ENCODE measurements at regions not wholly inside any gene's neighbourhood (a gene's known extent, or its start where the extent isn't known, plus 50 kb on each side); places are given as distances from the start of the nearest gene placed in this dataset.
A peak's percentile ranks its signal among the peaks of the same experiment; 100 is the strongest.

DNA sequence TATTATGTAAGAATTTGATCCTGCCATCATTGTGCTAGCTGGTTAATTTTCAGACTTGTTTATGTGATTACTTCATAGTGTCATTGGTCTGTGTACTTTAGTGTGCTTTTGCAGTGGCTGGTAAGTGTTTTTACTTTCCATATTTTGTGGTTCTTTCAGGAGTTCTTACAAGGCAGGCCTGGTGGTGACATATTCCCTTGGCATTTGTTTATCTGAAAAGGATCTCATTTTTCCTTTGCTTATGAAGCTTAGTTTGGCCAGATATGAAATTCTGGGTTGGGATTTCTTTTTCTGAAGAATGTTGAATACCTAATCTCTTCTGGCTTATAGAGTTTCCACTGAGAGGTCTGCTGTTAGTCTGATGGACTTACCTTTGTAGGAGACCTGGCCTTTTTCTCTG is 72.8 kb upstream of the MC4R start:
- POLR2A ChIA-PET, result no interaction called here
- TF ChIP-seq, protein P1, sequence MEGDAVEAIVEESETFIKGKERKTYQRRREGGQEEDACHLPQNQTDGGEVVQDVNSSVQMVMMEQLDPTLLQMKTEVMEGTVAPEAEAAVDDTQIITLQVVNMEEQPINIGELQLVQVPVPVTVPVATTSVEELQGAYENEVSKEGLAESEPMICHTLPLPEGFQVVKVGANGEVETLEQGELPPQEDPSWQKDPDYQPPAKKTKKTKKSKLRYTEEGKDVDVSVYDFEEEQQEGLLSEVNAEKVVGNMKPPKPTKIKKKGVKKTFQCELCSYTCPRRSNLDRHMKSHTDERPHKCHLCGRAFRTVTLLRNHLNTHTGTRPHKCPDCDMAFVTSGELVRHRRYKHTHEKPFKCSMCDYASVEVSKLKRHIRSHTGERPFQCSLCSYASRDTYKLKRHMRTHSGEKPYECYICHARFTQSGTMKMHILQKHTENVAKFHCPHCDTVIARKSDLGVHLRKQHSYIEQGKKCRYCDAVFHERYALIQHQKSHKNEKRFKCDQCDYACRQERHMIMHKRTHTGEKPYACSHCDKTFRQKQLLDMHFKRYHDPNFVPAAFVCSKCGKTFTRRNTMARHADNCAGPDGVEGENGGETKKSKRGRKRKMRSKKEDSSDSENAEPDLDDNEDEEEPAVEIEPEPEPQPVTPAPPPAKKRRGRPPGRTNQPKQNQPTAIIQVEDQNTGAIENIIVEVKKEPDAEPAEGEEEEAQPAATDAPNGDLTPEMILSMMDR (IDR thresholded peaks at IDR 0.05; ENCODE audit: insufficient read depth, low read length, missing control alignments), result no peak
- DNase-seq (ENCODE audit: low read depth, low spot score), result peak; percentile 60
- CTCF ChIA-PET, result no interaction called here
- no peak overlapping the region for H3K4me3 ChIP-seq (ENCODE audit: low read depth, low read length)

DNA sequence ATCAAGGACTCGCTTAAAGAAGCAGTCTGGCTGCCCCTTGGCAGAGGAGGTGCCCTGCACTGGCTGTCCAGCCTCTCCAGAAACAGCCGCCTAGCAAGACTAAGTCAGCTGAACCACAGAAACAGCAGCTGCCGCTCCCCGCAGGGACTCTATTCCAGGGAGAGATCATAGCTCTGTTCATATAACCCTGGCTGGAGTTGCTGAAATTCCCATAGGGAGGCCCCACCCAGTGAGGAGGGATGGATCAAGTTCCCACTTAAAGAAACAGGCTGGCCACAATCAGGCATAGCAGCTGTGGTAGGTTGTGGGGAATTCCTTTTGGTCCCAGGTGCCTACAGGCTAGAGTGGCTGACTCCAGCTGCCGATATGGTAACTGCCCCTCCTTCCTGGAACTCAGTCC is 74.2 kb upstream of the MC4R start:
- CTCF ChIA-PET, result no interaction called here
- DNase-seq (ENCODE audit: low read depth, low spot score), result no peak
- POLR2A ChIA-PET, result no interaction called here
- H3K4me3 ChIP-seq (ENCODE audit: low read depth, low read length), result no peak overlapping the region
- TF ChIP-seq, protein P1 (IDR thresholded peaks at IDR 0.05; ENCODE audit: insufficient read depth, low read length, missing control alignments), result no peak

DNA sequence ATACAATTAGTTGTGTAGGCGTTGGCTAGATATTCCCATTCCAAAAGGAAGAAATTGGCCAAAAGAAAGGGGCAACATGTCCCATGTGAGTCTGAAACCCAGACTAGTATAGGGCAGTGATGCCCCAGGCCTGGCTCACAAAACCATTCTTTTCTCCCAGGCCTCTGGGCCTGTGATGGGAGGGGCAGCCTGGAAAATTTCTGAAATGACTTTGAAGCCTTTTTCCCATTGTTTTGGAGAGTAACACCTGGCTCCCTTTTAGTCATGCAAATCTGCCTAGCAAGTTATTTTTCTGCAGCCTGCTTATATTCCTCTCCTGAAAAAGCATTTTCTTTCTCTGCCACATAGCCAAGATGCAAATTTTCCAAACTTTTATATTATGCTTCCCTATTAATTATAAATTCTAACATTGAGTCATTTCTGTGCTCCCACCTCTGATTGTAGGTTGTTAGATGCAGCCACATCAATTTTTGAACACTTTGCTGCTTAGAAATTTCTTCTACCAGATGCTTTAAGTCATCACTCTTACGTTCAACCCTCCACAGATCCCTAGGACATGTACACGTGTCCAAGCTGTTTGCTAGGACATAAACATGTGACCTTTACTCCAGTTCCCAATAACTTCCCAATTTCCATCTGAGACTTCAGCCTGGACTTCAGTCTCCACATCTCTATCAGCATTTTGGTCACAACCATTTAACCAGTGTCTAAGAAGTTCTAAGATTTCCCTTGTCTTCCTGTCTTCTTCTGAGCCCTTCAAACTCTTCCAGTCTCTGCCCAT is 76.1 kb upstream of the MC4R start:
- CTCF ChIA-PET, result no interaction called here
- POLR2A ChIA-PET, result no interaction called here

DNA sequence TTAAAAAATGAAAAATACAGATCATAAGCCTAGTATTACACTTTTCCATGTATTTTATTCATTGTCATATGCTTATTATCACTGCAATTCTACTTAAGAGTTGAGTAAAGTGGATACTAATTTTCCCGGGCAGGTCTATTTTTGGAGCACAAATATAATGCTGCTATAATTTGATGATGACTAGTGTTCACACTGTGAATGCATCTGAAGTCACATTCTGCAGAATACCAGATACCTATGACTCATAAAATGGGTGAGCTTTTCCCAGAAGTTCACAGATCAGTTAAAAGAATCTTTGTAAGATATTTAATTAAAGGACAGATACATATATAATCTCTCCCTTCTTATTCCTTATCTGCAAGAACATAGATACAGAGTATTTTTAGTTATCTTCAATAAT is 79.8 kb upstream of the MC4R start:
- DNase-seq (ENCODE audit: low read depth, low spot score), result peak; percentile 51
- ChIA-PET POLR2A (no interaction called here), CTCF (interaction anchor here (0.7 kb wide), 1 partner anchor 61 kb away, joined by 3 read pairs; no protein-coding TSS in a partner anchor)
- no peak overlapping the region for H3K4me3 ChIP-seq (ENCODE audit: low read depth, low read length)
- TF ChIP-seq, protein P1 (IDR thresholded peaks at IDR 0.05; ENCODE audit: insufficient read depth, low read length, missing control alignments), result no peak

More for the DNA sequence above, 76.1 kb upstream of the MC4R start:
- H3K4me3 ChIP-seq (ENCODE audit: low read depth, low read length), result no peak overlapping the region
- TF ChIP-seq, protein P1 (IDR thresholded peaks at IDR 0.05; ENCODE audit: insufficient read depth, low read length, missing control alignments), result no peak
- DNase-seq (ENCODE audit: low read depth, low spot score), result no peak

DNA sequence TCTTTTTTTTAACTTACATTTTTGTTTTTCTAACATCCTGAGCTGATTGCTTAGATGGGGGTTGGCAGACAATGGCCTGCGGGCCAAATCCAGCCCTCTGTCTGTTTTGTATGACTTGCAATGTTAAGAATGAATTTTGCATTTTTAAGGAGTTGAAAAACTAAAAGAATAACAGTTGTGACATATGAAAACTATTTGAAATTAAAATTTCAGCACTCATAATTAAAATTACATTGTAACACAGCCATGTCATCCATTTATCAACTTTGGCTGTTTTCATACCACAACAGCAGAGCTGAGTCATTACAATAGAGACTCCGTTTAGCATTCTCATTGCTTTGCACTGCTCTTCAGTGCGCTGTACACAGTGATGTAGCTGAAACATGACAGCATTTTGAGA is 94.1 kb upstream of the MC4R start:
- no peak for DNase-seq (ENCODE audit: low read depth, low spot score)
- H3K4me3 ChIP-seq (ENCODE audit: low read depth, low read length), result no peak overlapping the region
- CTCF ChIA-PET, result no interaction called here

DNA sequence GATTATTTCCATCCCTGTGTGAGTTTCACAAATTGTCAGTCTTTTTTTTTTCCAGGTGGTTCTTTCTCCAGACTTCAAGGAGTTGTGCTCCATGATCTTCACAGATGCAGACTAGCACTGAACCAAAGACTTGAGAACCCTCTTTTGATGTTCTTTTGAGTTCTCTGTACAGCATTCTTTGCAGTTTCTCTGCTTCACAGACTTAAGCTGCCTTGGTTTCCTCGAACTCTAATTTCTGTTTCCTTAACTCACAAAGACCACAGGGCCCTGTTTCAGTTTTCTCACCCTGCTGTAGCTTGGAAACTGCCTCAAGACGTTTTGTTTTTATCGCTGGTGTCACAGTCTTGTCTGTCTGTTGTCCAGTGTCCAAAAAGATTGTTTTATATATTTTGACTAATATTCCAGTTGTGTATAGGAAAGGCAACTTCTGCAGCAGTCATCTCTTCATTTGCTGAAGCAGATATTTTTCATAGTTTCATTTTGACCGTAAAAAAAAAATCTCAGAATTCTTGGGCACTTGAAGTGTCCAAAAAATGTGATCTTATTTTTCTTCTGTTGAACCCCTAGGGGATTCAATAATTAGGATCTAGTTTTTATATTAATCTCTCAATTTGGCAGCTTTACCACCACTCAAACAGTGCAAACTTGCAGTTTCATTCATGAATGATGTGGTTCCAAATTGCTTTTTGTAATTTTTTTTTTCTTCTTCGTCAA is 97.0 kb upstream of the MC4R start:
- TF ChIP-seq, protein P1 (IDR thresholded peaks at IDR 0.05; ENCODE audit: insufficient read depth, low read length, missing control alignments), result no peak
- POLR2A ChIA-PET, result no interaction called here
- no peak for DNase-seq (ENCODE audit: low read depth, low spot score)
- H3K4me3 ChIP-seq (ENCODE audit: low read depth, low read length), result no peak overlapping the region
- CTCF ChIA-PET, result interaction anchor here (0.8 to 1.5 kb wide), 2 partner anchors 9 to 12 kb away, joined by 3 read pairs; no protein-coding TSS in a partner anchor

More for the DNA sequence above, 94.1 kb upstream of the MC4R start:
- TF ChIP-seq, protein P1 (IDR thresholded peaks at IDR 0.05; ENCODE audit: insufficient read depth, low read length, missing control alignments), result no peak
- POLR2A ChIA-PET, result no interaction called here

Data from AG04449 (cell line).